Neural cell (in vitro differentiated cells): ENCODE measurements at regions not wholly inside any gene's neighbourhood (a gene's known extent, or its start where the extent isn't known, plus 50 kb on each side); places are given as distances from the start of the nearest gene placed in this dataset.

Experiments used
- H2AFZ ChIP-seq: fragments of 200-600, 300-800 bp; sonication (generic), shearing (Covaris generic); 2 replicates; pipeline ENCODE4 v1.6.0; 2014; ENCODE audit warnings: low read depth, mild to moderate bottlenecking, antibody characterized with exemption, low read length, moderate library complexity
- H3F3A ChIP-seq: fragments of 200-600 bp; shearing (Covaris generic); 2 replicates; pipeline ENCODE4 v1.6.1; 2016; ENCODE audit warnings: mild to moderate bottlenecking, moderate library complexity, mixed read lengths, antibody characterized with exemption, low read length; ENCODE audit not compliant: insufficient read depth, poor library complexity, severe bottlenecking
- H3K27ac ChIP-seq: fragments of 200-600, 300-800 bp; sonication (generic), shearing (Covaris generic); 2 replicates; pipeline ENCODE4 v1.5.1; 2014; ENCODE audit warnings: mild to moderate bottlenecking, low read length, moderate library complexity
- H3K27me3 ChIP-seq: fragments of 300-800, 200-600 bp; sonication (generic), shearing (Covaris generic); 2 replicates; pipeline ENCODE4 v1.6.0; 2014; ENCODE audit warnings: mild to moderate bottlenecking, low read depth, low read length, moderate library complexity; ENCODE audit not compliant: insufficient read depth
- H3K36me3 ChIP-seq: fragments of 300-800, 200-600 bp; sonication (generic), shearing (Covaris generic); 2 replicates; pipeline ENCODE4 v1.5.1; 2014; ENCODE audit warnings: mild to moderate bottlenecking, antibody characterized with exemption, low read length, moderate library complexity; ENCODE audit not compliant: insufficient read depth
- H3K4me2 ChIP-seq: fragments of 300-800, 200-600 bp; sonication (generic), shearing (Covaris generic); 2 replicates; pipeline ENCODE4 v1.6.0; 2014; ENCODE audit warnings: mild to moderate bottlenecking, low read length
- H3K4me3 ChIP-seq: fragments of 300-800, 200-600 bp; sonication (generic), shearing (Covaris generic); 2 replicates; pipeline ENCODE4 v1.5.1; 2014; ENCODE audit warnings: mild to moderate bottlenecking, low read length, moderate library complexity
- H3K79me2 ChIP-seq: fragments of 200-600 bp; shearing (Covaris generic); replicated peaks from 2 replicates; pipeline ENCODE4 v1.6.0; 2014; ENCODE audit warnings: mild to moderate bottlenecking, low read length, moderate library complexity; ENCODE audit not compliant: insufficient read depth
- H3K9ac ChIP-seq: fragments of 300-800, 200-600 bp; sonication (generic), shearing (Covaris generic); 2 replicates; pipeline ENCODE4 v1.6.1; 2016; ENCODE audit warnings: mild to moderate bottlenecking, low read length, mixed read lengths
- H3K9me2 ChIP-seq: fragments of 200-600 bp; shearing (Covaris generic); 2 replicates; pipeline ENCODE4 v1.6.1; 2016; ENCODE audit warnings: mild to moderate bottlenecking, low read length, mixed read lengths; ENCODE audit not compliant: insufficient read depth
- H3K9me3 ChIP-seq: fragments of 200-600, 300-800 bp; sonication (generic), shearing (Covaris generic); 2 replicates; pipeline ENCODE4 v1.6.1; 2016; ENCODE audit warnings: mild to moderate bottlenecking, mixed run types, low read length, moderate library complexity, mixed read lengths
- H4K20me1 ChIP-seq: fragments of 200-600 bp; shearing (Covaris generic); 2 replicates; pipeline ENCODE4 v1.6.1; 2016; ENCODE audit warnings: mild to moderate bottlenecking, mixed run types; ENCODE audit not compliant: insufficient read depth
- EP300 ChIP-seq: fragments of 450-650 bp; conservative IDR thresholded peaks from 2 replicates; pipeline ENCODE4 v1.6.1; 2014; ENCODE audit warnings: antibody characterized with exemption, mild to moderate bottlenecking, moderate library complexity; ENCODE audit not compliant: poor library complexity, severe bottlenecking
- EZH2 ChIP-seq: fragments of 200-600, 300-800 bp; shearing (Covaris generic), sonication (generic); IDR thresholded peaks from 2 replicates; pipeline ENCODE4 v1.6.1; 2014; ENCODE audit warnings: antibody characterized with exemption, low read length, borderline replicate concordance, mild to moderate bottlenecking; ENCODE audit not compliant: insufficient read depth, poor library complexity, severe bottlenecking
- MXI1 ChIP-seq: fragments of 450-650 bp; conservative IDR thresholded peaks from 2 replicates; pipeline ENCODE4 v1.6.1; 2014; ENCODE audit warnings: antibody characterized with exemption, mild to moderate bottlenecking; ENCODE audit not compliant: poor library complexity, severe bottlenecking
- POLR2AphosphoS5 ChIP-seq: IDR thresholded peaks from 2 replicates; pipeline ENCODE4 v1.6.1; 2012
- RAD21 ChIP-seq: fragments of 450-650 bp; conservative IDR thresholded peaks from 2 replicates; pipeline ENCODE4 v1.6.1; 2014; ENCODE audit warnings: antibody characterized with exemption, mild to moderate bottlenecking, moderate library complexity
- SMC3 ChIP-seq: fragments of 450-650 bp; conservative IDR thresholded peaks from 2 replicates; pipeline ENCODE4 v1.6.1; 2014; ENCODE audit warnings: antibody characterized with exemption, mild to moderate bottlenecking, moderate library complexity; ENCODE audit not compliant: poor library complexity
- TAF1 ChIP-seq: IDR thresholded peaks from 2 replicates; pipeline ENCODE4 v1.6.1; 2012; ENCODE audit warnings: low read depth
- TF ChIP-seq, protein P1 (sequence below): IDR thresholded peaks from 2 replicates; pipeline ENCODE4 v1.6.1; 2012; ENCODE audit warnings: borderline replicate concordance
- TF ChIP-seq, protein P2 (sequence below): fragments of 450-650 bp; IDR thresholded peaks from 2 replicates; pipeline ENCODE4 v1.5.1; 2014; ENCODE audit warnings: antibody characterized with exemption, mild to moderate bottlenecking, moderate library complexity; ENCODE audit not compliant: poor library complexity, severe bottlenecking

DNA sequence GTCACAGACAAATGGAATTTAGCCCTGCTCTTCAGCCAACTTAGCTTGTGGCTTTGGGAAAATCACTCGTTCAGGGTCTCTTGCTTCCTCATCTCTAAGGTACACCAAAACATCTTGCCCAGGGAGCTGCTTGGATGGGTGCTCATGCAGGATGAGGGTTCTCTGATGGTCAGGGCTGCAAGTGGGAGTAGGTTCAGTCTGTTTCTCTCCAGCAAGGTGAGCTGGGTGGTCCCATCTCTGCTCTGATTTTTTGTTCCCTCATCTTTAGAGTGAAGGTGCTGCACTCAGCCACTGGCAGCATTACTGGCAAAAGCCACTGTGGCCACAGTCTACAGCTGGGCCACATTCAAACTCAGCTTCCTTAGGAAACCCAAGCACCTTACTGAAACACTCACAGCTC, 149.9 kb upstream of the GPR26 start:
- Histone ChIP-seq H3K27me3 (peaks cover 8% of the 10 kb centered on the region), H3K9me3 (no peaks in the 10 kb centered on the region), H2AFZ (no peak overlapping the region), H3K36me3 (no peaks in the 10 kb centered on the region), H3K79me2 (no peaks in the 10 kb centered on the region), H3K9me2 (no peaks in the 10 kb centered on the region), H3K27ac (no peak overlapping the region), H3K4me2 (no peak overlapping the region), H3K9ac (no peak overlapping the region), H4K20me1 (no peaks in the 10 kb centered on the region), H3F3A (no peaks in the 10 kb centered on the region), H3K4me3 (no peak overlapping the region)
- TF ChIP-seq SMC3 (no peak), TAF1 (no peak), MXI1 (no peak)

DNA sequence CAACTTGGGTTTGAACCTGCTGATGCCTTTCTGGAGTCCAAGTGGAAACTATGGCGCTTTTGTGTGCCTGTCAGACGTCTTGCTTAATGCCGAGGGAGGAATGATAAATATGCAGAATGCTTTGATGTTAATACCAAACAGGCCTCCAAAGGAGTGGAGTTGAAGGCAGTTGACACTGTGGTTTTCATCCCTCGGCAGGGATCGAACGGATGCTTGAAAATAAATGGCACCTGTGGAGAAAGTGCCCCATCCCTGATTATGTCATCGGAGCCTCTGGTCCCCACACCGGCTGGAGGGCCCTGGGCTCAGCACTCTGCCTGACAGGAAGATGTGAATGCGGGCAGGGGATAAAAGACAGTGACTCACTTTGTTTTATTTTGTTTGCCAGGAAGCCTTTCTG, 148.7 kb upstream of the GPR26 start:
- no peaks in the 10 kb centered on the region for H3K9me3 ChIP-seq
- H3K4me3 ChIP-seq: no peak overlapping the region
- no peaks in the 10 kb centered on the region for H3K9me2 ChIP-seq
- no peak overlapping the region for H2AFZ ChIP-seq
- H3K36me3 ChIP-seq: no peaks in the 10 kb centered on the region
- no peaks in the 10 kb centered on the region for H3K79me2 ChIP-seq
- no peak for TF ChIP-seq POLR2AphosphoS5
- no peak for TF ChIP-seq MXI1
- no peak for TF ChIP-seq EZH2
- TF ChIP-seq, protein P1, sequence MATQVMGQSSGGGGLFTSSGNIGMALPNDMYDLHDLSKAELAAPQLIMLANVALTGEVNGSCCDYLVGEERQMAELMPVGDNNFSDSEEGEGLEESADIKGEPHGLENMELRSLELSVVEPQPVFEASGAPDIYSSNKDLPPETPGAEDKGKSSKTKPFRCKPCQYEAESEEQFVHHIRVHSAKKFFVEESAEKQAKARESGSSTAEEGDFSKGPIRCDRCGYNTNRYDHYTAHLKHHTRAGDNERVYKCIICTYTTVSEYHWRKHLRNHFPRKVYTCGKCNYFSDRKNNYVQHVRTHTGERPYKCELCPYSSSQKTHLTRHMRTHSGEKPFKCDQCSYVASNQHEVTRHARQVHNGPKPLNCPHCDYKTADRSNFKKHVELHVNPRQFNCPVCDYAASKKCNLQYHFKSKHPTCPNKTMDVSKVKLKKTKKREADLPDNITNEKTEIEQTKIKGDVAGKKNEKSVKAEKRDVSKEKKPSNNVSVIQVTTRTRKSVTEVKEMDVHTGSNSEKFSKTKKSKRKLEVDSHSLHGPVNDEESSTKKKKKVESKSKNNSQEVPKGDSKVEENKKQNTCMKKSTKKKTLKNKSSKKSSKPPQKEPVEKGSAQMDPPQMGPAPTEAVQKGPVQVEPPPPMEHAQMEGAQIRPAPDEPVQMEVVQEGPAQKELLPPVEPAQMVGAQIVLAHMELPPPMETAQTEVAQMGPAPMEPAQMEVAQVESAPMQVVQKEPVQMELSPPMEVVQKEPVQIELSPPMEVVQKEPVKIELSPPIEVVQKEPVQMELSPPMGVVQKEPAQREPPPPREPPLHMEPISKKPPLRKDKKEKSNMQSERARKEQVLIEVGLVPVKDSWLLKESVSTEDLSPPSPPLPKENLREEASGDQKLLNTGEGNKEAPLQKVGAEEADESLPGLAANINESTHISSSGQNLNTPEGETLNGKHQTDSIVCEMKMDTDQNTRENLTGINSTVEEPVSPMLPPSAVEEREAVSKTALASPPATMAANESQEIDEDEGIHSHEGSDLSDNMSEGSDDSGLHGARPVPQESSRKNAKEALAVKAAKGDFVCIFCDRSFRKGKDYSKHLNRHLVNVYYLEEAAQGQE: no peak
- TF ChIP-seq RAD21: no peak
- no peak for TF ChIP-seq TAF1
- TF ChIP-seq, protein P2, sequence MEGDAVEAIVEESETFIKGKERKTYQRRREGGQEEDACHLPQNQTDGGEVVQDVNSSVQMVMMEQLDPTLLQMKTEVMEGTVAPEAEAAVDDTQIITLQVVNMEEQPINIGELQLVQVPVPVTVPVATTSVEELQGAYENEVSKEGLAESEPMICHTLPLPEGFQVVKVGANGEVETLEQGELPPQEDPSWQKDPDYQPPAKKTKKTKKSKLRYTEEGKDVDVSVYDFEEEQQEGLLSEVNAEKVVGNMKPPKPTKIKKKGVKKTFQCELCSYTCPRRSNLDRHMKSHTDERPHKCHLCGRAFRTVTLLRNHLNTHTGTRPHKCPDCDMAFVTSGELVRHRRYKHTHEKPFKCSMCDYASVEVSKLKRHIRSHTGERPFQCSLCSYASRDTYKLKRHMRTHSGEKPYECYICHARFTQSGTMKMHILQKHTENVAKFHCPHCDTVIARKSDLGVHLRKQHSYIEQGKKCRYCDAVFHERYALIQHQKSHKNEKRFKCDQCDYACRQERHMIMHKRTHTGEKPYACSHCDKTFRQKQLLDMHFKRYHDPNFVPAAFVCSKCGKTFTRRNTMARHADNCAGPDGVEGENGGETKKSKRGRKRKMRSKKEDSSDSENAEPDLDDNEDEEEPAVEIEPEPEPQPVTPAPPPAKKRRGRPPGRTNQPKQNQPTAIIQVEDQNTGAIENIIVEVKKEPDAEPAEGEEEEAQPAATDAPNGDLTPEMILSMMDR: no peak
- TF ChIP-seq EP300: no peak
- no peak for TF ChIP-seq SMC3
- H4K20me1 ChIP-seq: no peaks in the 10 kb centered on the region
- no peak overlapping the region for H3K27ac ChIP-seq
- H3K27me3 ChIP-seq: peaks cover 4% of the 10 kb centered on the region
- H3K4me2 ChIP-seq: no peak overlapping the region
- H3F3A ChIP-seq: no peaks in the 10 kb centered on the region
- H3K9ac ChIP-seq: no peak overlapping the region

DNA sequence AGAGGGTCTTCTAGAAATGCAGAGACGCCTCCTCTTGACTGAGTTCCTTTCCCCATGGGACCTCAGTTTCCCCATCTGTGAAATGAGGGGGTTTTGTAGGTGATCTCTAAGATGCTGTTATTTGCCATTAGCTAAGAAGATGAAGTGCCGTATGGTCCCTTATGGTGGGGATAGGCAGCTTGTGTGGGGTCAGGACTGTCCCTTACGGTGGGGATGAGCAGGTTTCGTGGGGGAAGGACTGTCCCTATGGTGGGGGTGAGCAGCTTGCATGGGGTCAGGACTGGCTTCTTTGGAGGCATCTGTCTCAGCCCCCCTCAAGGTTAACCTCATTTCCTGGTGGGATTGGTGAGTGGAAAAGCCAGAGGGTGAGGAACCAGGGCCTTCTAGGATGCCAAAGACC, 148.3 kb upstream of the GPR26 start:
- Histone ChIP-seq H3K27me3 (peaks cover 4% of the 10 kb centered on the region), H3K4me2 (no peak overlapping the region), H3K27ac (no peak overlapping the region), H3K79me2 (no peaks in the 10 kb centered on the region), H3K36me3 (no peaks in the 10 kb centered on the region), H3K9me2 (no peaks in the 10 kb centered on the region), H3K9ac (no peak overlapping the region), H3F3A (no peaks in the 10 kb centered on the region), H4K20me1 (no peaks in the 10 kb centered on the region), H3K4me3 (no peak overlapping the region), H3K9me3 (no peaks in the 10 kb centered on the region), H2AFZ (no peak overlapping the region)
- TF ChIP-seq, protein P1: no peak
- TF ChIP-seq RAD21 (no peak), EP300 (no peak), TAF1 (no peak), EZH2 (no peak), MXI1 (no peak), SMC3 (no peak), POLR2AphosphoS5 (no peak)
- TF ChIP-seq, protein P2: no peak
